ENCODE measurements at regions not wholly inside any gene's neighbourhood (a gene's known extent, or its start where the extent isn't known, plus 50 kb on each side); places are given as distances from the start of the nearest gene placed in this dataset.

DNA sequence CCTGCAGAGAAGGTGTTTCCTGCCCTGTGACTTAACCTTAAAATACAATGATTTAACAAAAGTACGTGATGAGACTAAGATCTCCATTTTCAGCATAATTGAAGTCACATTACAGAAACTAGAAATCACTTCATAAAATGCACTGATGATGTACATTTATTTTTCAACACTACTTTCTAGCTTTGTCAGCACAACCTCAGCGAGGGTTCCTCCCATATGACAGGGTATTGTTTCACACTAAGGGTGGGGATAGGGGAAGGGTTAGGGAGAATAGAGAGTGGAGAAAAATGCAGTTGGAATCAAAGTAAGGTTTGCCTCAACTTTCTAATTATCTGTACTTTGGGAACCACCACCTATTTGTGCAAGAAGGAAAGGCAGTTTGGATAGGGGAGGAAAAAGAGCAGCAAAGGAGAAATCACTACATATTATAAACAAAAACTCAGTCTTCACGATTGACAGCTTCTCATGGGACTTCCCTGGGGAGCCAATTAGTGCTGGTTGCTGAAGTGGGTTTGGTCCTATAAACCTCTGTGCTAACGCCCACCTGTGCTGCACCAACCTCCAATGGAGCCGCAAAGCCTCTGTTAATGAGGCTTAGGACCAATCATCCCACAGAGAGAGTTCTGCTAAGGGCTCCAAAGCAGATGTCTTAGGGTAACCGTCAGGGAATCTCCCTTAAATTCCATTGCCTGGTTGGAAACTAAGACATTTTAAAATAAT is 369.2 kb upstream of the PDE4D start:
- no peaks in the 10 kb centered on the region for H3K79me2 ChIP-seq (ENCODE audit: insufficient read depth, low read length)
- H3K4me2 ChIP-seq (ENCODE audit: low read depth, low read length, poor library complexity, severe bottlenecking) = no peak overlapping the region
- no peak overlapping the region for H2AFZ ChIP-seq (ENCODE audit: low read length)
- TF ChIP-seq, protein P1, sequence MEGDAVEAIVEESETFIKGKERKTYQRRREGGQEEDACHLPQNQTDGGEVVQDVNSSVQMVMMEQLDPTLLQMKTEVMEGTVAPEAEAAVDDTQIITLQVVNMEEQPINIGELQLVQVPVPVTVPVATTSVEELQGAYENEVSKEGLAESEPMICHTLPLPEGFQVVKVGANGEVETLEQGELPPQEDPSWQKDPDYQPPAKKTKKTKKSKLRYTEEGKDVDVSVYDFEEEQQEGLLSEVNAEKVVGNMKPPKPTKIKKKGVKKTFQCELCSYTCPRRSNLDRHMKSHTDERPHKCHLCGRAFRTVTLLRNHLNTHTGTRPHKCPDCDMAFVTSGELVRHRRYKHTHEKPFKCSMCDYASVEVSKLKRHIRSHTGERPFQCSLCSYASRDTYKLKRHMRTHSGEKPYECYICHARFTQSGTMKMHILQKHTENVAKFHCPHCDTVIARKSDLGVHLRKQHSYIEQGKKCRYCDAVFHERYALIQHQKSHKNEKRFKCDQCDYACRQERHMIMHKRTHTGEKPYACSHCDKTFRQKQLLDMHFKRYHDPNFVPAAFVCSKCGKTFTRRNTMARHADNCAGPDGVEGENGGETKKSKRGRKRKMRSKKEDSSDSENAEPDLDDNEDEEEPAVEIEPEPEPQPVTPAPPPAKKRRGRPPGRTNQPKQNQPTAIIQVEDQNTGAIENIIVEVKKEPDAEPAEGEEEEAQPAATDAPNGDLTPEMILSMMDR (conservative IDR thresholded peaks at IDR 0.05; ENCODE audit: low read length) = no peak
- no peak for TF ChIP-seq EZH2phosphoT487 (IDR thresholded peaks at IDR 0.05; ENCODE audit: borderline replicate concordance)
- no peaks in the 10 kb centered on the region for H3K4me1 ChIP-seq (ENCODE audit: insufficient read depth, low read length, poor library complexity, severe bottlenecking)
- H3K9me2 ChIP-seq (replicated peaks; ENCODE audit: low read depth, low read length) = no peaks in the 10 kb centered on the region
- no peak overlapping the region for H3K4me3 ChIP-seq (ENCODE audit: low read length, poor library complexity, severe bottlenecking)
- no peaks in the 10 kb centered on the region for H4K20me1 ChIP-seq (ENCODE audit: insufficient read depth, low read length, poor library complexity, severe bottlenecking)
- no peaks in the 10 kb centered on the region for H3F3A ChIP-seq (ENCODE audit: low read depth)
- H3K9ac ChIP-seq (ENCODE audit: low read depth, low read length, poor library complexity, severe bottlenecking) = no peak overlapping the region
- no peaks in the 10 kb centered on the region for H3K27me3 ChIP-seq (ENCODE audit: insufficient read depth, low read length, poor library complexity, severe bottlenecking)
- no peaks in the 10 kb centered on the region for H3K9me3 ChIP-seq (ENCODE audit: insufficient read depth, low read depth, low read length)
- H3K36me3 ChIP-seq (ENCODE audit: insufficient read depth, low read length) = no peaks in the 10 kb centered on the region

DNA sequence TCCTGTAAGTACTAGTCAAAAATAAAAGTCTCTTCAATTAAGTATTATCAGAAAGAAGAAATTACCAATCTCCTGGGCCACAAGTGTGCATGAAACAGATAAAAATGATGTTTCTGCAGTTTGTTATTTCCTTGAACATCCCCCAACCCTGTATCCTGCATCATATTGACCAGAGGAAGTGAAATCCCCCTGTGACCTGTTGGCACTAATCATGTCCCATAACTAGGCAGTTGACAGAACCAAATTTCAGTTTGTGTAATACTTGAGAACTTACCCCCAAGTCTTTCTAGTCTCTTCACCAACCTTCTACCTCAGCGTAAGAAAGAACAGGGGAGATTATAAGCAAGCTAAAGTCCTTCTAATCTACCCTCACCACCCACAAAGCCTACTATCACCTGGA is 368.2 kb upstream of the PDE4D start:
- no peaks in the 10 kb centered on the region for H3K36me3 ChIP-seq (ENCODE audit: insufficient read depth, low read length)
- H2AFZ ChIP-seq (ENCODE audit: low read length) = no peak overlapping the region
- H3K4me3 ChIP-seq (ENCODE audit: low read length, poor library complexity, severe bottlenecking) = no peak overlapping the region
- no peaks in the 10 kb centered on the region for H4K20me1 ChIP-seq (ENCODE audit: insufficient read depth, low read length, poor library complexity, severe bottlenecking)
- H3K9me3 ChIP-seq (ENCODE audit: insufficient read depth, low read depth, low read length) = no peaks in the 10 kb centered on the region
- H3K27me3 ChIP-seq (ENCODE audit: insufficient read depth, low read length, poor library complexity, severe bottlenecking) = no peaks in the 10 kb centered on the region
- no peaks in the 10 kb centered on the region for H3K79me2 ChIP-seq (ENCODE audit: insufficient read depth, low read length)
- H3K9ac ChIP-seq (ENCODE audit: low read depth, low read length, poor library complexity, severe bottlenecking) = no peak overlapping the region
- TF ChIP-seq EZH2phosphoT487 (IDR thresholded peaks at IDR 0.05; ENCODE audit: borderline replicate concordance) = no peak
- TF ChIP-seq, protein P1 (conservative IDR thresholded peaks at IDR 0.05; ENCODE audit: low read length) = no peak
- H3K9me2 ChIP-seq (replicated peaks; ENCODE audit: low read depth, low read length) = no peaks in the 10 kb centered on the region
- no peaks in the 10 kb centered on the region for H3F3A ChIP-seq (ENCODE audit: low read depth)
- H3K4me1 ChIP-seq (ENCODE audit: insufficient read depth, low read length, poor library complexity, severe bottlenecking) = no peaks in the 10 kb centered on the region
- H3K4me2 ChIP-seq (ENCODE audit: low read depth, low read length, poor library complexity, severe bottlenecking) = no peak overlapping the region

DNA sequence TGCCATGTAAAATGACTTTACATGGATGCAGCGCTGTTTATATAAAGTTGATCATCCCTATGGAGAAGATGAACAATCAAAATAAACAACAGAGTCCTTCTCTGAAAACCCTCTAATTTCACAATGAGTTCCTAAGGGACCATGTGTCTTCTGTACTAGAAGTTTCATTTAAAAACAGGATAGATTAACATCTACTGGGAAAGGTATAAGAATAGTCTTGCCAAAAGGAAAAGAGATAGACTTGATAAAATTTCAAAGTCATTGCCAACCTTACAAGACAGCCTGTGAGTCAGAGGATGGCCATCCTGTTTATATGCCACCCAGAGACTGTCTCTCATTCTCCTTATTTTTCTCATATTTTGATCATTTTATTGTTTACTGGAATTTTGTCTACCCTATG is 367.1 kb upstream of the PDE4D start:
- no peaks in the 10 kb centered on the region for H3K79me2 ChIP-seq (ENCODE audit: insufficient read depth, low read length)
- H3K36me3 ChIP-seq (ENCODE audit: insufficient read depth, low read length) = no peaks in the 10 kb centered on the region
- no peak for TF ChIP-seq EZH2phosphoT487 (IDR thresholded peaks at IDR 0.05; ENCODE audit: borderline replicate concordance)
- TF ChIP-seq, protein P1 (conservative IDR thresholded peaks at IDR 0.05; ENCODE audit: low read length) = no peak
- H3K9me2 ChIP-seq (replicated peaks; ENCODE audit: low read depth, low read length) = no peaks in the 10 kb centered on the region
- H3K9ac ChIP-seq (ENCODE audit: low read depth, low read length, poor library complexity, severe bottlenecking) = no peak overlapping the region
- H3K4me2 ChIP-seq (ENCODE audit: low read depth, low read length, poor library complexity, severe bottlenecking) = no peak overlapping the region
- H3K4me3 ChIP-seq (ENCODE audit: low read length, poor library complexity, severe bottlenecking) = no peak overlapping the region
- no peaks in the 10 kb centered on the region for H3K9me3 ChIP-seq (ENCODE audit: insufficient read depth, low read depth, low read length)
- H3K4me1 ChIP-seq (ENCODE audit: insufficient read depth, low read length, poor library complexity, severe bottlenecking) = no peaks in the 10 kb centered on the region
- no peaks in the 10 kb centered on the region for H3F3A ChIP-seq (ENCODE audit: low read depth)
- no peaks in the 10 kb centered on the region for H4K20me1 ChIP-seq (ENCODE audit: insufficient read depth, low read length, poor library complexity, severe bottlenecking)
- H3K27me3 ChIP-seq (ENCODE audit: insufficient read depth, low read length, poor library complexity, severe bottlenecking) = no peaks in the 10 kb centered on the region
- no peak overlapping the region for H2AFZ ChIP-seq (ENCODE audit: low read length)

All from Loucy (cell line).